GM18907 (cell line): ENCODE measurements at regions not wholly inside any gene's neighbourhood (a gene's known extent, or its start where the extent isn't known, plus 50 kb on each side); places are given as distances from the start of the nearest gene placed in this dataset.

Source experiments
- ATAC-seq: cut with Tn5 transposase; IDR thresholded peaks from one replicate; pipeline ENCODE4 v1.9.1; 2021; ENCODE audit warnings: mild to moderate bottlenecking, moderate library complexity; ENCODE audit not compliant: unreplicated experiment

- ATAC-seq, result peak; percentile 100
Observed at GRCh38 chr7:127447326-127447945, 54.9 kb upstream of the ZNF800 start.

GRCh38 chr7:127446842-127447241, 54.3 kb upstream of the ZNF800 start:
- ATAC-seq, result no peak
